GM12865 (cell line): ENCODE measurements at regions not wholly inside any gene's neighbourhood (a gene's known extent, or its start where the extent isn't known, plus 50 kb on each side); places are given as distances from the start of the nearest gene placed in this dataset.

Experiments used
- DNase-seq: peaks from one replicate; pipeline ENCODE4 v3.0.0; 2010; ENCODE audit warnings: low read depth
- H3K4me3 ChIP-seq: 2 replicates; pipeline ENCODE4 v1.5.1; 2011; ENCODE audit warnings: mild to moderate bottlenecking, low read depth, low read length, control low read depth
- CTCF ChIP-seq: IDR thresholded peaks from 2 replicates; pipeline ENCODE4 v1.5.1; 2011; ENCODE audit warnings: low read length, control low read depth, low read depth, inconsistent platforms; ENCODE audit not compliant: insufficient read depth; ENCODE audit errors: missing control alignments

- no peak for TF ChIP-seq CTCF
Observed at GRCh38 chr16:61544165-61544564, 492.1 kb downstream of the CDH8 start.

GRCh38 chr16:61540216-61540615 is 496.0 kb downstream of the CDH8 start:
- TF ChIP-seq CTCF: no peak
- no peak for DNase-seq

More at GRCh38 chr16:61544165-61544564, 492.1 kb downstream of the CDH8 start:
- no peak overlapping the region for H3K4me3 ChIP-seq
- DNase-seq: no peak

GRCh38 chr16:61530697-61531096 is 505.5 kb downstream of the CDH8 start:
- no peak for DNase-seq
- no peak overlapping the region for H3K4me3 ChIP-seq
- TF ChIP-seq CTCF: no peak

More at GRCh38 chr16:61540216-61540615, 496.0 kb downstream of the CDH8 start:
- H3K4me3 ChIP-seq: no peak overlapping the region

GRCh38 chr16:61500851-61501250 is 535.4 kb downstream of the CDH8 start:
- no peak overlapping the region for H3K4me3 ChIP-seq
- no peak for TF ChIP-seq CTCF
- no peak for DNase-seq

GRCh38 chr16:61480250-61480649 is 556.0 kb downstream of the CDH8 start:
- H3K4me3 ChIP-seq: no peak overlapping the region
- no peak for TF ChIP-seq CTCF
- DNase-seq: no peak

GRCh38 chr16:61471737-61472136 is 564.5 kb downstream of the CDH8 start:
- DNase-seq: no peak
- no peak for TF ChIP-seq CTCF
- no peak overlapping the region for H3K4me3 ChIP-seq

- no peak for TF ChIP-seq CTCF
- H3K4me3 ChIP-seq: no peak overlapping the region
- no peak for DNase-seq
Observed at GRCh38 chr16:61471023-61471422, 565.2 kb downstream of the CDH8 start.
